IPS-18c (cell line): ENCODE measurements at regions not wholly inside any gene's neighbourhood (a gene's known extent, or its start where the extent isn't known, plus 50 kb on each side); places are given as distances from the start of the nearest gene placed in this dataset.

ENCODE experiments used
- H3K4me3 ChIP-seq: 2 replicates; pipeline ENCODE4 v1.7.0; 2013; ENCODE audit warnings: low read depth, mild to moderate bottlenecking, low read length, moderate library complexity; ENCODE audit not compliant: insufficient read depth
- H3K9me3 ChIP-seq: one replicate; pipeline ENCODE4 v1.6.1; 2013; ENCODE audit warnings: mild to moderate bottlenecking, low read length, moderate library complexity; ENCODE audit not compliant: control insufficient read depth, insufficient read depth

DNA sequence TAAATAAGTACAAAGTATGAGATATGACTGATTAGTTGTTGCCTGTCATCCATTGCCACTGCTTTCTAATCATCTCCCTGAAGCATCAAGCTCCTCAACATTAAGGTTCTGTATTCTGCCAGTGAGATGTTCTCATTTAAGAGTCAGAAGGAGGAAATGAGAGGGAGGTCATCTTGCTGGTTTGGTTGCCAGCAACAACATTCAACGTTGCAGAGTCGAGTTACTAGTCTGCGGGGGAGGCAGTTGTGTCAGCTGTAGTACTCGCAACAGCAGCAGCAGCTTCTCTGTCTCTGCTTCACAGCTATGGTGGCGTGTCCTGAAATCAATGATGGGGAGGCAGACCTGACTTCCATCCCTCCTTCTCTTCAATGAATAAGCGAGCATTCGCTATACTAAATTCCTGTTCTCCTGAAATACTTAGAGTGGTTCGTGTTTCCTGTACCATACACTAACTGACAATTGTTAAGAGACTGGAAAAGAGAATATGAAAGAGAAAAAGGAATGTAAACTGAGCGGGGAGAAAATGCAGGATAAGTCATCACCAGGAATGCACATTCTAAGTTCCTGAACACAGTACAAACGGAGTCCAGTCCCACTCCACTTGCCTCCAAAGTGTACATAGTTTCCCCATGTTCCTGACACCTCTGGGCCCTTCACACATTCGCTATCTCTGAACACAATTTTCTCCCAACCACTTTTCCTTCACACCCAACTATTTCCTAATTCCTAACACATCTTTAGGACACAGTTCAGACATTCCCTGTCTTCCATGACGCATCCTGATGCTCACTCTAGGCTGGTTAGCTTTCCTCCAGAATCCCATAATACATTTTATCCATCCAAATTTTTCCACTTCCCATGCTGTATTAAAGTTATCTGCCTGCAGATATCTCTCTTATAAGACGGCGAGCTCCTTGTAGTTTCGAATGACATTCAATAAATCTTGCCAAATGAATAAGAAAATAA is 263.0 kb downstream of the KLF12 start:
- Histone ChIP-seq H3K4me3 (no peak overlapping the region), H3K9me3 (no peaks in the 10 kb centered on the region)

GRCh38 chr13:73870036-73870741 is 264.0 kb downstream of the KLF12 start:
- Histone ChIP-seq H3K9me3 (no peaks in the 10 kb centered on the region), H3K4me3 (no peak overlapping the region)

- H3K4me3 ChIP-seq = no peak overlapping the region
- H3K9me3 ChIP-seq = no peaks in the 10 kb centered on the region
These were observed 269.2 kb downstream of the KLF12 start for GRCh38 chr13:73865027-73865426.

GRCh38 chr13:73861136-73861535 is 273.1 kb downstream of the KLF12 start:
- Histone ChIP-seq H3K4me3 (no peak overlapping the region), H3K9me3 (no peaks in the 10 kb centered on the region)

DNA sequence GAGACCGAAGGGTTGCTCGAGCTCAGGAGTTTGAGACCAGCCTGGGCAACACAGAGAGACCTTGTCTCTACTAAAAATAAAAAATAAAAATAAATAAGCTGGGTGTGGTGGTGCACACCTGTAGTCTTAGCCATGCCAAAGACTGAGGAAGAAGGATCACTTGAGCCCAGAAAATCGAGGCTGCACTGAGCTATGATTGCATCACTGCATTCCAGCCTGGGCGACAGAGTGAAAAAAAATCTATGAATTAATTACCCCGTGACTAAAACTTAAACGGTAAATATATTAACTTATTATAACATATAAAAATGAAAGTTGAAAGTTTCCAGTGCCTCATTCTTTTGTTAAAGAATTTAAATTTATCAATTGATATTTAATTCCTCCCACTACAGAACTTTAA is 273.7 kb downstream of the KLF12 start:
- Histone ChIP-seq H3K4me3 (no peak overlapping the region), H3K9me3 (no peaks in the 10 kb centered on the region)

GRCh38 chr13:73859841-73860240 is 274.4 kb downstream of the KLF12 start:
- Histone ChIP-seq H3K9me3 (no peaks in the 10 kb centered on the region), H3K4me3 (no peak overlapping the region)

- Histone ChIP-seq H3K4me3 (no peak overlapping the region), H3K9me3 (no peaks in the 10 kb centered on the region)
These were observed 277.1 kb downstream of the KLF12 start for GRCh38 chr13:73857106-73857505.

- no peak overlapping the region for H3K4me3 ChIP-seq
- no peaks in the 10 kb centered on the region for H3K9me3 ChIP-seq
These were observed 283.1 kb downstream of the KLF12 start for GRCh38 chr13:73851104-73851503.

DNA sequence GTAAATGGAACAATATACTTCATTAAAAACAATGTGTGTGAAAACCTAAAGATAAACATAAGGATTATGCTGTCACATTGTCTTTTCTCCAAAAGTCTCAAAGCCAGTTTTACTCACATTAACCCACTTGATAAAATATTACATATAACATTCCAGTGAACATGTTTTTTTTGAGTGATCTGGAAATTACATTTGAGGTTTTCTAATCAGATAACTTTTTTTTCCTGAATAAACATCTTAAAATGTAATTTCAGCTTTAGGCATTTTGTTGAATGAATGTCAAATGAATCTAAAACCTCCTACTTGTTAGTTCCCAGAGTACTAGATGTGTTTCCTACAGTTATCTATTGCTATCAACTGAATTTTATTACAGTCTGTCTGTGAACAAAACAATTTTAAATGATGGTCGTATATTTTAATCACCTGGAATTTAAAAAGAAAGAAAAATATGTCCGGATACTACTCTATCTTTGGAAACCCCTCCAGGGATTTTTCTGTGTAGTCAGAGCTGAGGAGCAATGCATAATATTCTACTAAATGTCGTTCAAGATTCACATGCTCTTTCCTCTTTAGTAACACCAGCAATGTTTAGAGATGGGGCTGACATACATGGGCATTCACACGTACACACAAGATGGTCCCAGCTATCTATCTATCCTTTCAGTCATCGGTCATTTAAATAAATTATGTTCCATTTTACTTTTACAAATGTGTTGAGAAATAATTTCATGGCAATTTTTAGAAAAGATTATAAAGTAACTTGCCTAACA is 283.9 kb downstream of the KLF12 start:
- Histone ChIP-seq H3K4me3 (no peak overlapping the region), H3K9me3 (no peaks in the 10 kb centered on the region)

GRCh38 chr13:73849292-73849691 is 284.9 kb downstream of the KLF12 start:
- H3K4me3 ChIP-seq = no peak overlapping the region
- H3K9me3 ChIP-seq = no peaks in the 10 kb centered on the region

DNA sequence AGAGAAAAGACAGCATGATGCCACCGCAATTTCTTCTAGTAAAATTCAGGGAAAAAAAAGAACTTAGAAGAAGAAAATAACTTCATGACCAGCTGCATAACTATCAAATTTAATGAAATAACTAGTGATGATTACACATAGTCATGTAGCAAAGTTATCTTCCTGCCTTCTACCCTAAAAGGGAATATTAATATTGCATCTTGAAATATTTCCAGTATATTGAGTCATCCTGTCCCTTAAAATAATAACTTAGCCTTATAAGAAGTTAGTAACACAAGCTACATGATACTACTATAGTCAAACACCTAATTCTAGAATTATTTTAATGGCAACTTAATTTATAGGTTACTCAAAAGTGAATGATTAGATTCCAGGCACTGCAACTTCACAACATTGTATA is 289.2 kb downstream of the KLF12 start:
- H3K9me3 ChIP-seq = no peaks in the 10 kb centered on the region
- no peak overlapping the region for H3K4me3 ChIP-seq

DNA sequence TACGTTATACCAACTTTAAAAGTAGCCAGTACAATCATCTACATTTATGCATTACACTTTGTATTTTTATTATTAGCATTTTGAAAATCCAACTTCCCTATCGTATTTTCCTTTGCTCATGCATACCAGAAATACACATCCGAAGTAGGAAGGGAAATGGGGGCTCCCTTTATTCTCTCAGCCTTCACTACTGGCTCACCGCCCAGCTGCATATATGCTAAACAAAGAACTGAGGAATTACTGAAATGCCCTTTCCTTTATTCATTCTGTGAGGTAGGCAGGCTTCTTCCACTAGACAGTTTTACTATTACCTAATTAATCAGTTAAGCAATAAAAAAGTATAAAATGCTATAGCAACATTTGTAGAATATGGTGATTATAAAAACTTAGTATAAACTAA is 291.6 kb downstream of the KLF12 start:
- Histone ChIP-seq H3K4me3 (no peak overlapping the region), H3K9me3 (no peaks in the 10 kb centered on the region)

GRCh38 chr13:73842184-73842583 is 292.0 kb downstream of the KLF12 start:
- no peaks in the 10 kb centered on the region for H3K9me3 ChIP-seq

DNA sequence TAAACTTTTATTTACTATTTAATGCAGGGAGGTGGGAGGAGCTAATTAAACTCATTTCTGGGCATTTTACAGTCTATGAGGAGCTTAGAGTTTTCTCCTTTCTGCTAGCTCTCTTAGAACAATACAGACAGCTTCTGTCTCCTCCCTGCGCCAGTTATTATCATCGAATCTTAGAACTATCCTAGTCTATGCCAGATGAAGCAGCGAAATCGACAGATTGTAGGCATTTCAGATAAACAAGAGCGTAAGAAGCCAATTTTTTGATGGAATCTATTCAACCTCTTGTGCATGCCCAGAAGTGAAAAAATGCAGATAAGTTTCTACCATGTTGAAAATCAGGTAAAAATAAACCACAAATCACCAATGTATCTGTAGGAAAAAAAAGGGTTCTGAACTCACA is 297.1 kb downstream of the KLF12 start:
- Histone ChIP-seq H3K4me3 (no peak overlapping the region), H3K9me3 (no peaks in the 10 kb centered on the region)

More at GRCh38 chr13:73842184-73842583, 292.0 kb downstream of the KLF12 start:
- H3K4me3 ChIP-seq = no peak overlapping the region

GRCh38 chr13:73835138-73835721 is 299.0 kb downstream of the KLF12 start:
- Histone ChIP-seq H3K9me3 (no peaks in the 10 kb centered on the region), H3K4me3 (no peak overlapping the region)

- Histone ChIP-seq H3K9me3 (no peaks in the 10 kb centered on the region), H3K4me3 (no peak overlapping the region)
These were observed 300.7 kb downstream of the KLF12 start for GRCh38 chr13:73833325-73834070.

- Histone ChIP-seq H3K9me3 (no peaks in the 10 kb centered on the region), H3K4me3 (no peak overlapping the region)
These were observed 301.4 kb downstream of the KLF12 start for GRCh38 chr13:73832825-73833224.
